GM12878 (cell line): ENCODE measurements at regions not wholly inside any gene's neighbourhood (a gene's known extent, or its start where the extent isn't known, plus 50 kb on each side); places are given as distances from the start of the nearest gene placed in this dataset.
"Not testable (repeated sequence)": the region's sequence is repeated elsewhere in the genome, so short reads cannot be mapped to it uniquely, and the experiment has no call there.

Experiments used
- ATF7 ChIP-seq: fragments of 450-650 bp; IDR thresholded peaks from 2 replicates; pipeline ENCODE4 v1.6.1; 2016; ENCODE audit warnings: low read depth, mild to moderate bottlenecking
- EP300 ChIP-seq, 2 experiments: fragments of 150-350 bp in 1 of 2; IDR thresholded peaks; 2 replicates each; pipeline ENCODE4 v1.6.1; 2011 to 2012; ENCODE audit warnings: low read depth in 2 of 2, low read length in 2 of 2, borderline replicate concordance in 1 of 2, improper control_type of control experiment in 1 of 2, inconsistent platforms in 1 of 2; ENCODE audit not compliant: control insufficient read depth in 1 of 2
- JUNB ChIP-seq: IDR thresholded peaks from 2 replicates; pipeline ENCODE4 v1.6.1; 2016; ENCODE audit warnings: antibody characterized with exemption, mild to moderate bottlenecking
- MYC ChIP-seq: IDR thresholded peaks from 2 replicates; pipeline ENCODE4 v1.6.1; 2011; ENCODE audit warnings: mild to moderate bottlenecking, low read length, moderate library complexity, inconsistent platforms; ENCODE audit not compliant: insufficient read depth, insufficient replicate concordance, insufficient read length, severe bottlenecking
- NR2F1 ChIP-seq: fragments of 450-650 bp; conservative IDR thresholded peaks from 2 replicates; pipeline ENCODE4 v1.6.1; 2017; ENCODE audit warnings: mild to moderate bottlenecking
- NRF1 ChIP-seq: conservative IDR thresholded peaks from 2 replicates; pipeline ENCODE4 v1.6.1; 2011; ENCODE audit warnings: mild to moderate bottlenecking, low read depth, low read length, improper control_type of control experiment
- SMC3 ChIP-seq: IDR thresholded peaks from 2 replicates; pipeline ENCODE4 v1.6.1; 2011; ENCODE audit warnings: low read length, improper control_type of control experiment, borderline replicate concordance
- TAF1 ChIP-seq: IDR thresholded peaks from 2 replicates; pipeline ENCODE4 v1.6.1; 2011; ENCODE audit warnings: mild to moderate bottlenecking, low read depth, low read length, borderline replicate concordance
- YY1 ChIP-seq: IDR thresholded peaks from 2 replicates; pipeline ENCODE4 v1.6.1; 2011; ENCODE audit warnings: low read depth, mild to moderate bottlenecking, low read length
- TF ChIP-seq, protein P1 (sequence below), 3 experiments: IDR thresholded peaks in 2 of 3; conservative IDR thresholded peaks in 1 of 3; 2 replicates each; pipeline ENCODE4 v1.5.1; 2011; ENCODE audit warnings: low read depth in 3 of 3, low read length in 3 of 3, mild to moderate bottlenecking in 3 of 3, control low read depth in 2 of 3, moderate library complexity in 2 of 3, inconsistent platforms in 1 of 3, mixed read lengths in 1 of 3; ENCODE audit not compliant: control insufficient read depth in 2 of 3, insufficient read depth in 1 of 3; ENCODE audit errors: extremely low read depth in 1 of 3

DNA sequence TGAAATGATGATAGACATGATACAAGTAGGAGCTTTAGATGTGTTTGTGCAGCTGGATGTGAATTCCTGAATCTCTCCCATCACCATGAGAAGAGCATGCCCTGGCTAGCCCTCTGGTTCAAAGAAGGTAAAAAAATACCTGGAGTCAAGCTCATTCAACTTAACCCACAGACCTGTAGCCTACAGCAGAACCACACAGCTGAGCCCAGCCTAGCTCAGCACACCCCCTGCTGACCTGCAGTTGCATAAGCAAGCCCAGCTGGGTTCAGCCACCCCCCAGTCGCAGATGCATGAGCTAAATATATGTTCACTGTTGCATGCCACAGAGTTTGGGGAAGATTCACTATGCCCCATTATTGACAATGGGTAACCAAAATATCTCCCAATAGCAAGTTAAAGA is 200.2 kb downstream of the NPIPA8 start:
- TF ChIP-seq, protein P1, sequence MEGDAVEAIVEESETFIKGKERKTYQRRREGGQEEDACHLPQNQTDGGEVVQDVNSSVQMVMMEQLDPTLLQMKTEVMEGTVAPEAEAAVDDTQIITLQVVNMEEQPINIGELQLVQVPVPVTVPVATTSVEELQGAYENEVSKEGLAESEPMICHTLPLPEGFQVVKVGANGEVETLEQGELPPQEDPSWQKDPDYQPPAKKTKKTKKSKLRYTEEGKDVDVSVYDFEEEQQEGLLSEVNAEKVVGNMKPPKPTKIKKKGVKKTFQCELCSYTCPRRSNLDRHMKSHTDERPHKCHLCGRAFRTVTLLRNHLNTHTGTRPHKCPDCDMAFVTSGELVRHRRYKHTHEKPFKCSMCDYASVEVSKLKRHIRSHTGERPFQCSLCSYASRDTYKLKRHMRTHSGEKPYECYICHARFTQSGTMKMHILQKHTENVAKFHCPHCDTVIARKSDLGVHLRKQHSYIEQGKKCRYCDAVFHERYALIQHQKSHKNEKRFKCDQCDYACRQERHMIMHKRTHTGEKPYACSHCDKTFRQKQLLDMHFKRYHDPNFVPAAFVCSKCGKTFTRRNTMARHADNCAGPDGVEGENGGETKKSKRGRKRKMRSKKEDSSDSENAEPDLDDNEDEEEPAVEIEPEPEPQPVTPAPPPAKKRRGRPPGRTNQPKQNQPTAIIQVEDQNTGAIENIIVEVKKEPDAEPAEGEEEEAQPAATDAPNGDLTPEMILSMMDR (IDR thresholded peaks at IDR 0.05 in 2 of 3, conservative IDR thresholded peaks at IDR 0.05 in 1 of 3; ENCODE audit: control insufficient read depth in 2 of 3, extremely low read depth in 1 of 3, insufficient read depth in 1 of 3, low read depth in 3 of 3, low read length in 3 of 3): not testable (repeated sequence)
- not testable (repeated sequence) for TF ChIP-seq TAF1; ATF7; JUNB; NR2F1; EP300 (IDR thresholded peaks at IDR 0.05; ENCODE audit: borderline replicate concordance in 1 of 2, control insufficient read depth in 1 of 2, low read depth in 2 of 2, low read length in 2 of 2); SMC3; NRF1; MYC; YY1
